Glutamatergic neuron (in vitro differentiated cells): ENCODE measurements at regions not wholly inside any gene's neighbourhood (a gene's known extent, or its start where the extent isn't known, plus 50 kb on each side); places are given as distances from the start of the nearest gene placed in this dataset.

Experiments
- DNase-seq: peaks from one replicate; pipeline ENCODE4 v3.0.0; 2022
- H3K27ac Mint-ChIP-seq: one replicate; pipeline ENCODE4 v1.8.0; 2020; ENCODE audit warnings: mild to moderate bottlenecking, mixed read lengths, inconsistent platforms; ENCODE audit not compliant: unreplicated experiment
- H3K27me3 Mint-ChIP-seq: one replicate; pipeline ENCODE4 v1.8.0; 2020; ENCODE audit warnings: mild to moderate bottlenecking, moderate library complexity, mixed read lengths, inconsistent platforms; ENCODE audit not compliant: unreplicated experiment
- H3K36me3 Mint-ChIP-seq: one replicate; pipeline ENCODE4 v1.8.0; 2020; ENCODE audit warnings: mild to moderate bottlenecking, mixed read lengths, inconsistent platforms; ENCODE audit not compliant: unreplicated experiment
- H3K4me1 Mint-ChIP-seq: one replicate; pipeline ENCODE4 v1.8.0; 2020; ENCODE audit warnings: mild to moderate bottlenecking, low read depth, mixed read lengths, inconsistent platforms; ENCODE audit not compliant: unreplicated experiment
- H3K4me3 Mint-ChIP-seq: one replicate; pipeline ENCODE4 v1.8.0; 2020; ENCODE audit warnings: mild to moderate bottlenecking, mixed read lengths, inconsistent platforms; ENCODE audit not compliant: unreplicated experiment
- H3K9me3 Mint-ChIP-seq: one replicate; pipeline ENCODE4 v1.8.0; 2020; ENCODE audit warnings: mild to moderate bottlenecking, moderate library complexity, mixed read lengths, inconsistent platforms; ENCODE audit not compliant: unreplicated experiment
- CTCF ChIP-seq: fragments of 200-600 bp; sonication (generic); IDR thresholded peaks from one replicate; pipeline ENCODE4 v1.5.0; 2021; ENCODE audit not compliant: partially characterized antibody, unreplicated experiment

GRCh38 chr3:87615506-87615905 is 339.1 kb upstream of the POU1F1 start:
- Mint-ChIP-seq H3K4me1 (no peaks in the 10 kb centered on the region), H3K9me3 (no peaks in the 10 kb centered on the region), H3K27ac (no peak overlapping the region), H3K27me3 (no peaks in the 10 kb centered on the region), H3K4me3 (no peak overlapping the region), H3K36me3 (peaks cover 10% of the 10 kb centered on the region)
- no peak for TF ChIP-seq CTCF
- DNase-seq = no peak

- Mint-ChIP-seq H3K9me3 (no peaks in the 10 kb centered on the region), H3K4me1 (no peaks in the 10 kb centered on the region), H3K27me3 (no peaks in the 10 kb centered on the region), H3K36me3 (peaks cover 10% of the 10 kb centered on the region), H3K27ac (no peak overlapping the region), H3K4me3 (no peak overlapping the region)
- no peak for TF ChIP-seq CTCF
- DNase-seq = no peak
These were observed 338.6 kb upstream of the POU1F1 start for GRCh38 chr3:87614998-87615397.

GRCh38 chr3:87607234-87607633 is 330.9 kb upstream of the POU1F1 start:
- DNase-seq = no peak
- H3K4me1 Mint-ChIP-seq = no peaks in the 10 kb centered on the region
- H3K4me3 Mint-ChIP-seq = no peak overlapping the region
- H3K27ac Mint-ChIP-seq = no peak overlapping the region
- H3K27me3 Mint-ChIP-seq = no peaks in the 10 kb centered on the region
- no peak for TF ChIP-seq CTCF
- H3K36me3 Mint-ChIP-seq = peaks cover 6% of the 10 kb centered on the region
- peaks cover 3% of the 10 kb centered on the region for H3K9me3 Mint-ChIP-seq

GRCh38 chr3:87595798-87596197 is 319.4 kb upstream of the POU1F1 start:
- no peak for TF ChIP-seq CTCF
- H3K27ac Mint-ChIP-seq = no peak overlapping the region
- H3K27me3 Mint-ChIP-seq = peaks cover 1% of the 10 kb centered on the region
- H3K36me3 Mint-ChIP-seq = peaks cover under 1% of the 10 kb centered on the region
- H3K9me3 Mint-ChIP-seq = peaks cover 3% of the 10 kb centered on the region
- no peak overlapping the region for H3K4me3 Mint-ChIP-seq
- no peak for DNase-seq
- H3K4me1 Mint-ChIP-seq = no peaks in the 10 kb centered on the region

- TF ChIP-seq CTCF = no peak
- H3K4me1 Mint-ChIP-seq = no peaks in the 10 kb centered on the region
- DNase-seq = no peak
These were observed 304.9 kb upstream of the POU1F1 start for GRCh38 chr3:87581240-87581639.

More at GRCh38 chr3:87581240-87581639, 304.9 kb upstream of the POU1F1 start:
- H3K36me3 Mint-ChIP-seq = no peaks in the 10 kb centered on the region
- no peaks in the 10 kb centered on the region for H3K9me3 Mint-ChIP-seq
- peaks cover 2% of the 10 kb centered on the region for H3K27me3 Mint-ChIP-seq
- no peak overlapping the region for H3K27ac Mint-ChIP-seq
- no peak overlapping the region for H3K4me3 Mint-ChIP-seq
